ENCODE measurements at regions not wholly inside any gene's neighbourhood (a gene's known extent, or its start where the extent isn't known, plus 50 kb on each side); places are given as distances from the start of the nearest gene placed in this dataset.
A peak's percentile ranks its signal among the peaks of the same experiment; 100 is the strongest.

GRCh38 chr4:126582737-126583136 lies 1050.0 kb upstream of the INTU start:
- Histone ChIP-seq H3K4me3 (ENCODE audit: low read depth, low read length) (no peak overlapping the region), H3K27me3 (replicated peaks) (no peaks in the 10 kb centered on the region), H3K36me3 (replicated peaks) (no peaks in the 10 kb centered on the region), H3K27ac (no peak overlapping the region)
- no peak for DNase-seq
- peak; percentile 36 for TF ChIP-seq CTCF (IDR thresholded peaks at IDR 0.05; ENCODE audit: low read depth, low read length, missing control alignments)
- in situ Hi-C loops (cut with HindIII; ENCODE audit: low pct_ligation_motif_present, low sequenced_read_pairs): no loop called here

- in situ Hi-C loops (cut with HindIII; ENCODE audit: low pct_ligation_motif_present, low sequenced_read_pairs): no loop called here
Measured at GRCh38 chr4:126583509-126583908, 1049.2 kb upstream of the INTU start.

GRCh38 chr4:126591583-126591982 lies 1041.2 kb upstream of the INTU start:
- no peak for DNase-seq
- no peak for TF ChIP-seq CTCF (IDR thresholded peaks at IDR 0.05; ENCODE audit: low read depth, low read length, missing control alignments)
- H3K36me3 ChIP-seq (replicated peaks): no peaks in the 10 kb centered on the region
- H3K27me3 ChIP-seq (replicated peaks): no peaks in the 10 kb centered on the region
- in situ Hi-C loops (cut with HindIII; ENCODE audit: low pct_ligation_motif_present, low sequenced_read_pairs): no loop called here
- no peak overlapping the region for H3K27ac ChIP-seq
- H3K4me3 ChIP-seq (ENCODE audit: low read depth, low read length): no peak overlapping the region

More at GRCh38 chr4:126583509-126583908, 1049.2 kb upstream of the INTU start:
- Histone ChIP-seq H3K4me3 (ENCODE audit: low read depth, low read length) (no peak overlapping the region), H3K27me3 (replicated peaks) (no peaks in the 10 kb centered on the region), H3K27ac (no peak overlapping the region), H3K36me3 (replicated peaks) (no peaks in the 10 kb centered on the region)
- TF ChIP-seq CTCF (IDR thresholded peaks at IDR 0.05; ENCODE audit: low read depth, low read length, missing control alignments): peak; percentile 45
- no peak for DNase-seq

- TF ChIP-seq CTCF (IDR thresholded peaks at IDR 0.05; ENCODE audit: low read depth, low read length, missing control alignments): peak; percentile 53
- in situ Hi-C loops (cut with HindIII; ENCODE audit: low pct_ligation_motif_present, low sequenced_read_pairs): no loop called here
- Histone ChIP-seq H3K27me3 (replicated peaks) (no peaks in the 10 kb centered on the region), H3K27ac (no peak overlapping the region), H3K4me3 (ENCODE audit: low read depth, low read length) (no peak overlapping the region), H3K36me3 (replicated peaks) (no peaks in the 10 kb centered on the region)
- no peak for DNase-seq
Measured at GRCh38 chr4:126592088-126592487, 1040.7 kb upstream of the INTU start.

GRCh38 chr4:126593626-126594025 lies 1039.1 kb upstream of the INTU start:
- no peaks in the 10 kb centered on the region for H3K36me3 ChIP-seq (replicated peaks)
- no peak for DNase-seq
- H3K27me3 ChIP-seq (replicated peaks): no peaks in the 10 kb centered on the region
- in situ Hi-C loops (cut with HindIII; ENCODE audit: low pct_ligation_motif_present, low sequenced_read_pairs): no loop called here
- H3K27ac ChIP-seq: no peak overlapping the region
- no peak overlapping the region for H3K4me3 ChIP-seq (ENCODE audit: low read depth, low read length)
- TF ChIP-seq CTCF (IDR thresholded peaks at IDR 0.05; ENCODE audit: low read depth, low read length, missing control alignments): no peak

- H3K4me3 ChIP-seq (ENCODE audit: low read depth, low read length): no peak overlapping the region
- no peaks in the 10 kb centered on the region for H3K27me3 ChIP-seq (replicated peaks)
- in situ Hi-C loops (cut with HindIII; ENCODE audit: low pct_ligation_motif_present, low sequenced_read_pairs): no loop called here
- TF ChIP-seq CTCF (IDR thresholded peaks at IDR 0.05; ENCODE audit: low read depth, low read length, missing control alignments): no peak
- no peaks in the 10 kb centered on the region for H3K36me3 ChIP-seq (replicated peaks)
- DNase-seq: no peak
- H3K27ac ChIP-seq: no peak overlapping the region
Measured at GRCh38 chr4:126595643-126596042, 1037.1 kb upstream of the INTU start.
